PC-3 (cell line): ENCODE measurements at regions not wholly inside any gene's neighbourhood (a gene's known extent, or its start where the extent isn't known, plus 50 kb on each side); places are given as distances from the start of the nearest gene placed in this dataset.

ENCODE experiments used
- ATAC-seq: fragments of 200-7000 bp; cut with Tn5 transposase; 2 replicates; pipeline ENCODE4 v1.9.1; 2020; ENCODE audit warnings: mild to moderate bottlenecking, moderate library complexity
- BruUV-seq: library from RNA; stranded (reverse); fragments of 400-500 nt; replicated peaks from 2 replicates; lab custom pipeline; 2021; lab: Mats Ljungman, UMichigan
- CTCF ChIA-PET: fragments of 300-600 bp; sonication (Branson Sonifier 250); formaldehyde crosslinking; loops from one replicate; lab custom pipeline; 2022; ENCODE audit warnings: antibody characterized with exemption; lab: Charles Lee
- POLR2A ChIA-PET: fragments of 300-600 bp; sonication (Branson Sonifier 250); formaldehyde crosslinking; loops from one replicate; lab custom pipeline; 2022; ENCODE audit warnings: antibody characterized with exemption; ENCODE audit not compliant: unreplicated experiment; lab: Charles Lee
- DNase-seq: peaks from one replicate; pipeline ENCODE4 v3.0.0-alpha.2; 2015
- H2AFZ ChIP-seq: fragments of 300-600 bp; sonication (generic); 2 replicates; pipeline ENCODE4 v1.6.0; 2016; ENCODE audit warnings: antibody characterized with exemption, low read length
- H3F3A ChIP-seq: fragments of 300-600 bp; sonication (generic); one replicate; pipeline ENCODE4 v1.6.0; 2017; ENCODE audit warnings: antibody characterized with exemption, low read length, control low read depth, mild to moderate bottlenecking; ENCODE audit not compliant: unreplicated experiment
- H3K27ac ChIP-seq: fragments of 300-600 bp; sonication (generic); 2 replicates; pipeline ENCODE4 v1.5.1; 2016; ENCODE audit warnings: mild to moderate bottlenecking, low read length
- H3K27me3 ChIP-seq: fragments of 300-600 bp; sonication (generic); 2 replicates; pipeline ENCODE4 v1.6.1; 2016; ENCODE audit warnings: low read length, mixed read lengths
- H3K36me3 ChIP-seq: fragments of 300-600 bp; sonication (generic); 2 replicates; pipeline ENCODE4 v1.6.1; 2016; ENCODE audit warnings: low read depth, mixed run types, low read length, mixed read lengths
- H3K4me1 ChIP-seq: fragments of 300-600 bp; sonication (generic); 2 replicates; pipeline ENCODE4 v1.5.1; 2016; ENCODE audit warnings: low read length; ENCODE audit not compliant: insufficient read depth
- H3K4me2 ChIP-seq: fragments of 300-600 bp; sonication (generic); 2 replicates; pipeline ENCODE4 v1.6.0; 2016; ENCODE audit warnings: low read length
- H3K4me3 ChIP-seq: fragments of 300-600 bp; sonication (generic); 2 replicates; pipeline ENCODE4 v1.5.1; 2016; ENCODE audit warnings: mild to moderate bottlenecking, low read length, mixed read lengths
- H3K79me2 ChIP-seq: fragments of 300-600 bp; sonication (generic); 2 replicates; pipeline ENCODE4 v1.6.1; 2017; ENCODE audit warnings: low read length, mixed read lengths
- H3K9ac ChIP-seq: fragments of 300-600 bp; sonication (generic); 2 replicates; pipeline ENCODE4 v1.6.0; 2016; ENCODE audit warnings: mild to moderate bottlenecking, low read length
- H3K9me2 ChIP-seq: fragments of 300-600 bp; sonication (generic); replicated peaks from 2 replicates; pipeline ENCODE4 v1.6.1; 2016; ENCODE audit warnings: mixed run types, low read length, mixed read lengths
- H3K9me3 ChIP-seq: fragments of 300-600 bp; sonication (generic); 2 replicates; pipeline ENCODE4 v1.6.1; 2016; ENCODE audit warnings: low read length, mixed read lengths
- H4K20me1 ChIP-seq: fragments of 300-600 bp; sonication (generic); 2 replicates; pipeline ENCODE4 v1.6.1; 2016; ENCODE audit warnings: low read length, mixed read lengths
- EZH2 ChIP-seq: fragments of 300-600 bp; sonication (generic); IDR thresholded peaks from one replicate; pipeline ENCODE4 v1.6.1; 2017; ENCODE audit warnings: antibody characterized with exemption, mild to moderate bottlenecking, low read length; ENCODE audit not compliant: unreplicated experiment
- EZH2phosphoT487 ChIP-seq: fragments of 300-600 bp; sonication (generic); IDR thresholded peaks from 2 replicates; pipeline ENCODE4 v1.6.1; 2018; ENCODE audit warnings: mild to moderate bottlenecking, antibody characterized with exemption, low read length, borderline replicate concordance
- intact Hi-C: fragments of 100-400 bp; cut with micrococcal nuclease; formaldehyde crosslinking; loops from 2 replicates; pipeline ENCODE4 v1.9.0; 2023
- TF ChIP-seq, protein P1 (sequence below): fragments of 300-600 bp; sonication (generic); conservative IDR thresholded peaks from 2 replicates; pipeline ENCODE4 v1.5.1; 2017; ENCODE audit warnings: antibody characterized with exemption, low read depth, mild to moderate bottlenecking, low read length

DNA sequence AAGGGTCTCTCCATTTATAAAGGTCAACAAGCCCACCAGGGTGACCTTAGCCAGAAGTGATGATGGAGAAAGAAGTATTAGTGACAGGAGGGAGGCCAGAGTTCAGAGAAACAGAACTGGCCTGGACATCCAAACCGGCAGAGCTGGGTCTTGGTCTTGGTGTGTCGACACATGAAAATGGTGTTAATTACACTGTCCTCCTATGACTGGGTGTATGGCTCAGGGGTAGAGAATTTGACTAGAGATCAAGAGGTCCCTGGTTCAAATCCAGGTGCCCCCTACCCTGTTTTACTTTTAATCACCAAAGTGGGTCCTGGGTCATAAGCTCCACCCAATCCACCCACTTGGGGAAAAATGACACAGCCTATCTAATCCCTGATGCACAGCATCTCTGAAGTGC is 110.6 kb upstream of the ZNF746 start:
- TF ChIP-seq EZH2 (no peak), EZH2phosphoT487 (no peak)
- TF ChIP-seq, protein P1, sequence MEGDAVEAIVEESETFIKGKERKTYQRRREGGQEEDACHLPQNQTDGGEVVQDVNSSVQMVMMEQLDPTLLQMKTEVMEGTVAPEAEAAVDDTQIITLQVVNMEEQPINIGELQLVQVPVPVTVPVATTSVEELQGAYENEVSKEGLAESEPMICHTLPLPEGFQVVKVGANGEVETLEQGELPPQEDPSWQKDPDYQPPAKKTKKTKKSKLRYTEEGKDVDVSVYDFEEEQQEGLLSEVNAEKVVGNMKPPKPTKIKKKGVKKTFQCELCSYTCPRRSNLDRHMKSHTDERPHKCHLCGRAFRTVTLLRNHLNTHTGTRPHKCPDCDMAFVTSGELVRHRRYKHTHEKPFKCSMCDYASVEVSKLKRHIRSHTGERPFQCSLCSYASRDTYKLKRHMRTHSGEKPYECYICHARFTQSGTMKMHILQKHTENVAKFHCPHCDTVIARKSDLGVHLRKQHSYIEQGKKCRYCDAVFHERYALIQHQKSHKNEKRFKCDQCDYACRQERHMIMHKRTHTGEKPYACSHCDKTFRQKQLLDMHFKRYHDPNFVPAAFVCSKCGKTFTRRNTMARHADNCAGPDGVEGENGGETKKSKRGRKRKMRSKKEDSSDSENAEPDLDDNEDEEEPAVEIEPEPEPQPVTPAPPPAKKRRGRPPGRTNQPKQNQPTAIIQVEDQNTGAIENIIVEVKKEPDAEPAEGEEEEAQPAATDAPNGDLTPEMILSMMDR: no peak
- Histone ChIP-seq H2AFZ (no peak overlapping the region), H3K27ac (no peak overlapping the region), H3K4me2 (no peak overlapping the region), H3K9me2 (no peaks in the 10 kb centered on the region), H3K4me1 (no peaks in the 10 kb centered on the region), H3K36me3 (peaks cover 28% of the 10 kb centered on the region), H3K9me3 (no peaks in the 10 kb centered on the region), H3F3A (no peaks in the 10 kb centered on the region), H3K27me3 (no peaks in the 10 kb centered on the region), H3K4me3 (no peak overlapping the region), H4K20me1 (no peaks in the 10 kb centered on the region), H3K79me2 (no peaks in the 10 kb centered on the region), H3K9ac (no peak overlapping the region)
- POLR2A ChIA-PET: no interaction called here
- CTCF ChIA-PET: no interaction called here
- no peak for DNase-seq
- intact Hi-C loops: no loop called here
- ATAC-seq: no peak
- no TSS peak for BruUV-seq

DNA sequence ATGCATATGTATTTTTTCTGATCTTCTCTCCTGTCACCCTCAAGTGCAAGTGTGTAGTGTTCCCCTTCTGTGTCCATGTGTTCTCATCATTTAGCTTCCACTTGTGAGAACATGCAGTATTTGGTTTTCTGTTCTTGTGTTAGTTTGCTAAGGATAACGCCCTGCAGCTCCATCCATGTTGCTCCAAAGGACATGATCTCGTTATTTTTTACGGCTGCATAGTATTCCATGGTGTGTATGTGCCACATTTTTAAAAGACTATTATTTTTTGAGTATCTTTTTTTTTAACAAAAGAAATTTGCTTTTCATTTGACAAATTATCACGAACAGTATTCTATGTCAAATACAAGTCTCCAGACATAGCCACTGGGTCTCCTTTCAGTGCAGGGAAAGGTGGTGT is 110.1 kb upstream of the ZNF746 start:
- no TSS peak for BruUV-seq
- TF ChIP-seq, protein P1: no peak
- TF ChIP-seq EZH2phosphoT487 (no peak), EZH2 (no peak)
- H3K4me3 ChIP-seq: no peak overlapping the region
- intact Hi-C loops: no loop called here
- no peak for ATAC-seq
- no peaks in the 10 kb centered on the region for H3K9me2 ChIP-seq
- H3F3A ChIP-seq: no peaks in the 10 kb centered on the region
- H3K36me3 ChIP-seq: peaks cover 23% of the 10 kb centered on the region
- H3K4me2 ChIP-seq: no peak overlapping the region
- ChIA-PET POLR2A (no interaction called here), CTCF (no interaction called here)
- H3K79me2 ChIP-seq: no peaks in the 10 kb centered on the region
- no peaks in the 10 kb centered on the region for H4K20me1 ChIP-seq
- no peaks in the 10 kb centered on the region for H3K4me1 ChIP-seq
- no peak overlapping the region for H2AFZ ChIP-seq
- H3K9ac ChIP-seq: no peak overlapping the region
- DNase-seq: no peak
- H3K27ac ChIP-seq: no peak overlapping the region
- no peaks in the 10 kb centered on the region for H3K27me3 ChIP-seq
- H3K9me3 ChIP-seq: no peaks in the 10 kb centered on the region

DNA sequence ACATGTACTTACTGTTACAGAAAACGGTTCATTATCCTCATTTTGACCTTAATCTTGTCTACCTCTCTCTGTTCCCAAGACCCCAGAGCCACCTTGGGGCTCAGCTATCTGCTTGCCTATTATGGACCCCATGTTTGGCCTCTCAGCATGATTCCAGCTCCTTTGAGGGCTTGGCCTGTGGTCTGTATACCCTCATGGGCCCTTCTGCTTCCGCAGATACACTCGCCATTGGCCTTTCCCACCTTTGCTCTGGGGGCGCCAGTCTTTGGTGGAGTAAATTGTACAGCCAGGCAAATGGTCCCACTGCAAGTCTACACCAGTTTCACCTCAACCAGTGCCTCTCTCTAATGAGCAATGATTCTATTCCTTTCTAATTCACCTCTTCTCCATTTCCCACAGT is 109.2 kb upstream of the ZNF746 start:
- Histone ChIP-seq H3K9me2 (no peaks in the 10 kb centered on the region), H3F3A (no peaks in the 10 kb centered on the region), H3K79me2 (no peaks in the 10 kb centered on the region), H3K27ac (no peak overlapping the region), H3K4me3 (no peak overlapping the region), H3K36me3 (peaks cover 17% of the 10 kb centered on the region), H3K27me3 (no peaks in the 10 kb centered on the region), H3K9ac (no peak overlapping the region), H3K9me3 (no peaks in the 10 kb centered on the region), H3K4me1 (no peaks in the 10 kb centered on the region), H4K20me1 (no peaks in the 10 kb centered on the region), H2AFZ (no peak overlapping the region), H3K4me2 (no peak overlapping the region)
- no peak for DNase-seq
- no peak for TF ChIP-seq EZH2
- TF ChIP-seq EZH2phosphoT487: no peak
- TF ChIP-seq, protein P1: no peak
- CTCF ChIA-PET: no interaction called here
- POLR2A ChIA-PET: no interaction called here
- no peak for ATAC-seq
- no TSS peak for BruUV-seq
- intact Hi-C loops: no loop called here
